ENCODE measurements at regions not wholly inside any gene's neighbourhood (a gene's known extent, or its start where the extent isn't known, plus 50 kb on each side); places are given as distances from the start of the nearest gene placed in this dataset.
"Not testable (repeated sequence)": the region's sequence is repeated elsewhere in the genome, so short reads cannot be mapped to it uniquely, and the experiment has no call there.

DNA sequence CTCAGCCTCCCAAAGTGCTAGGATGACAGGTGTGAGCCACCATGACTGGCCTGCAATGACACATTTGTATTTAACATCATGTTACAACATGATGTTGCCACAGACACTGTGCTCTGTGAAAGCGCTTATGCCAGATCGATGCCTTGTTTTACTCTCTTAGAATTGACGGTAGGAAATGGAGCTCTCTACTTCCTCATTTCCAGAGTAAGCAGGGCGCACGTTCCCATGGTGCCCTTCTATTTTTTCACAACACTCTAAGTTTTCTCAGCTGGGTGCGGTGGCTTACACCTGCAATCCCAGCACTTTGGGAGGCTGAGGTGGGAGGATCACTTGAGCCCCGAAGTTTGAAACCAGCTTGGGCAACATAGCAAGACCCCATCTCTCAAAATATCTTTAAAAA, 60.7 kb upstream of the DHRSX start:
- no peak for DNase-seq
- H3K9me3 ChIP-seq (ENCODE audit: severe bottlenecking) = peaks cover 3% of the 10 kb centered on the region
- H3K27me3 ChIP-seq (ENCODE audit: insufficient read depth, low read depth, severe bottlenecking) = no peaks in the 10 kb centered on the region
- H3K36me3 ChIP-seq = no peaks in the 10 kb centered on the region
- no peak overlapping the region for H3K4me3 ChIP-seq (ENCODE audit: low read depth, low read length)
- TF ChIP-seq, protein P1, sequence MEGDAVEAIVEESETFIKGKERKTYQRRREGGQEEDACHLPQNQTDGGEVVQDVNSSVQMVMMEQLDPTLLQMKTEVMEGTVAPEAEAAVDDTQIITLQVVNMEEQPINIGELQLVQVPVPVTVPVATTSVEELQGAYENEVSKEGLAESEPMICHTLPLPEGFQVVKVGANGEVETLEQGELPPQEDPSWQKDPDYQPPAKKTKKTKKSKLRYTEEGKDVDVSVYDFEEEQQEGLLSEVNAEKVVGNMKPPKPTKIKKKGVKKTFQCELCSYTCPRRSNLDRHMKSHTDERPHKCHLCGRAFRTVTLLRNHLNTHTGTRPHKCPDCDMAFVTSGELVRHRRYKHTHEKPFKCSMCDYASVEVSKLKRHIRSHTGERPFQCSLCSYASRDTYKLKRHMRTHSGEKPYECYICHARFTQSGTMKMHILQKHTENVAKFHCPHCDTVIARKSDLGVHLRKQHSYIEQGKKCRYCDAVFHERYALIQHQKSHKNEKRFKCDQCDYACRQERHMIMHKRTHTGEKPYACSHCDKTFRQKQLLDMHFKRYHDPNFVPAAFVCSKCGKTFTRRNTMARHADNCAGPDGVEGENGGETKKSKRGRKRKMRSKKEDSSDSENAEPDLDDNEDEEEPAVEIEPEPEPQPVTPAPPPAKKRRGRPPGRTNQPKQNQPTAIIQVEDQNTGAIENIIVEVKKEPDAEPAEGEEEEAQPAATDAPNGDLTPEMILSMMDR (IDR thresholded peaks at IDR 0.05; ENCODE audit: low read depth, low read length) = no peak
- no peak overlapping the region for H3K27ac ChIP-seq

DNA sequence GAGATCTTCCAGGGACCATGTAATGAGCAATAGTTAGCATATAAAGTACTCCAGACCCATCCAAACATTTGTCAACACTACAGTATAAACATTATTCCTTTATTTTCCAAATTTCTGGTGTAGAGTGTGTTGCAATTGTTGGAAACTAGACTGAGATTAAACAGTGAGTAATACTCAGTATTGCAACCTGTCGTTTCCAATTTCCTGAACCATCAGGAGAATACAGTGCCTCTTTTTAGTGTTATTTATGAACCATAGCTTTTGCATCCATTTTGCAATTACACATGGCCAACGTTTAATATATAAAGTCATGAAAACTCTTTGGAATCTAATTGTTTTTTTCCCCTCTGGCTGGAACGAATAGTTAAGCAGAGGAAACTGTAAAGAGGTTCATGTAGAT, 58.3 kb upstream of the DHRSX start:
- no peak overlapping the region for H3K4me3 ChIP-seq (ENCODE audit: low read depth, low read length)
- no peaks in the 10 kb centered on the region for H3K36me3 ChIP-seq
- H3K9me3 ChIP-seq (ENCODE audit: severe bottlenecking) = peaks cover 3% of the 10 kb centered on the region
- TF ChIP-seq, protein P1 (IDR thresholded peaks at IDR 0.05; ENCODE audit: low read depth, low read length) = no peak
- no peak overlapping the region for H3K27ac ChIP-seq
- H3K27me3 ChIP-seq (ENCODE audit: insufficient read depth, low read depth, severe bottlenecking) = no peaks in the 10 kb centered on the region
- no peak for DNase-seq

- no peak for DNase-seq
- H3K27ac ChIP-seq = no peak overlapping the region
- no peaks in the 10 kb centered on the region for H3K36me3 ChIP-seq
- H3K9me3 ChIP-seq (ENCODE audit: severe bottlenecking) = peaks cover 3% of the 10 kb centered on the region
- no peaks in the 10 kb centered on the region for H3K27me3 ChIP-seq (ENCODE audit: insufficient read depth, low read depth, severe bottlenecking)
- TF ChIP-seq, protein P1 (IDR thresholded peaks at IDR 0.05; ENCODE audit: low read depth, low read length) = no peak
- H3K4me3 ChIP-seq (ENCODE audit: low read depth, low read length) = no peak overlapping the region
Observed at GRCh38 chrX:2554891-2555290, 54.1 kb upstream of the DHRSX start.

DNA sequence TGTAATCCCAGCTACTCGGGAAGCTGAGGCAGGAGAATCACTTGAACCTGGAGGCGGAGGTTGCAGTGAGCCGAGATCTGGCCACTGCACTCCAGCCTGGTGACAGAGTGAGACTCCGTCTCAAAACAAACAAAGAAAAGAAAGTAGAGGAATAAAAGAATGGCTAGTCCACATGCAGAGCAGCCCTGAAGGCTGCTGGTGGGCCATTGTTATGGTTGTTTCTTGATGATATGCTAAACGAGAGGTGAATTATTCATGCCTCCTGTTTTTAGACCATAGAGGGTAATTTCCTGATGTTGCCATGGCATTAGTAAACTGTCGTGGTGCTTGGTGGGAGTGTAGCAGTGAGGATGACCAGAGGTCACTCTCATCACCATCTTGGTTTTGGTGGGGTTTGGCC, 53.3 kb upstream of the DHRSX start:
- not testable (repeated sequence) for H3K9me3 ChIP-seq (ENCODE audit: severe bottlenecking); H3K4me3 ChIP-seq (ENCODE audit: low read depth, low read length); DNase-seq; H3K27me3 ChIP-seq (ENCODE audit: insufficient read depth, low read depth, severe bottlenecking); H3K27ac ChIP-seq; H3K36me3 ChIP-seq

DNA sequence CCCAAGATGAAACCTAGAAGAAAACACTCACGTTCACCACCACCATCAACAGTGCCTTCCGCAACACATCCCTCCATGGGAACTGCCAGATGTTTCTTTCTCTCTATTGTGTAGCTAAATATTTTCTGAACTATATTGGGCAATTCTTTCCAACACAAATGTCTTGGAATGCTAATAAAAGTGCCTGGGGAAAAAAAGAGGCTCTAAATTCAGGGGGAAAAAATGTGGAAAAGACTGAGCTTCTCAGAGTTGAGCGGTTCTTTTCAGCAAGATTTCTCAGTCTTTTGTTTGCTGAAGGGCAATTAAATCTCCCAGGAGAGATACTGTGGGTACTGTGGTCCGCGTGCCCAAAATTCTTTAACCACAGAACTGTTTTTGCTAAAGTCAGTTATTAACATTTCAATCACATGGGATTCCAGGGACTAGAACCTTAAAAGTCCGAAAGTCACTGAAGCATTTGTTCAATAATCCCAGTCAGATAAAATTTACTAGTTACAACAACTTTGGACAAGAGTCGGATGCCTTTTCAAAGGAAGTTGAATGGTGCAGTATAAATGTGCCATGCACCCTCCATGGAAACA, 51.9 kb upstream of the DHRSX start:
- TF ChIP-seq, protein P1 (IDR thresholded peaks at IDR 0.05; ENCODE audit: low read depth, low read length) = no peak
- no peak for DNase-seq
- Histone ChIP-seq H3K36me3 (no peaks in the 10 kb centered on the region), H3K4me3 (ENCODE audit: low read depth, low read length) (no peak overlapping the region), H3K27me3 (ENCODE audit: insufficient read depth, low read depth, severe bottlenecking) (no peaks in the 10 kb centered on the region), H3K9me3 (ENCODE audit: severe bottlenecking) (peaks cover 3% of the 10 kb centered on the region), H3K27ac (no peak overlapping the region)

GRCh38 chrX:2550328-2551020, 49.7 kb upstream of the DHRSX start:
- TF ChIP-seq, protein P1 (IDR thresholded peaks at IDR 0.05; ENCODE audit: low read depth, low read length) = no peak
- DNase-seq = no peak
- H3K4me3 ChIP-seq (ENCODE audit: low read depth, low read length) = no peak overlapping the region
- H3K27me3 ChIP-seq (ENCODE audit: insufficient read depth, low read depth, severe bottlenecking) = no peaks in the 10 kb centered on the region
- peaks cover 2% of the 10 kb centered on the region for H3K9me3 ChIP-seq (ENCODE audit: severe bottlenecking)
- no peaks in the 10 kb centered on the region for H3K36me3 ChIP-seq
- peak overlapping the region; percentile 51 for H3K27ac ChIP-seq

Measured in WERI-Rb-1 (cell line).